H9 (cell line): ENCODE measurements at regions not wholly inside any gene's neighbourhood (a gene's known extent, or its start where the extent isn't known, plus 50 kb on each side); places are given as distances from the start of the nearest gene placed in this dataset.

Experiments
- DNase-seq: peaks from one replicate; pipeline ENCODE4 v3.0.0-alpha.2; 2017
- H2AFZ ChIP-seq: one replicate; pipeline ENCODE4 v1.6.1; 2013; ENCODE audit warnings: mild to moderate bottlenecking, low read length, control low read depth, moderate library complexity
- H2AK5ac ChIP-seq: 2 replicates; pipeline ENCODE4 v1.6.1; 2013; ENCODE audit warnings: low read length, control low read depth, mixed read lengths; ENCODE audit not compliant: insufficient read length
- H2BK120ac ChIP-seq: one replicate; pipeline ENCODE4 v1.6.1; 2013; ENCODE audit warnings: low read depth, mild to moderate bottlenecking, low read length, control low read depth, inconsistent platforms; ENCODE audit not compliant: poor library complexity, severe bottlenecking
- H2BK12ac ChIP-seq: 2 replicates; pipeline ENCODE4 v1.6.1; 2013; ENCODE audit warnings: low read length, control low read depth, mixed read lengths, low read depth; ENCODE audit not compliant: insufficient read length
- H2BK15ac ChIP-seq: 2 replicates; pipeline ENCODE4 v1.6.1; 2013; ENCODE audit warnings: low read depth, low read length, control low read depth
- H2BK20ac ChIP-seq: one replicate; pipeline ENCODE4 v1.6.1; 2013; ENCODE audit warnings: low read depth, mild to moderate bottlenecking, low read length, control low read depth, inconsistent platforms; ENCODE audit not compliant: poor library complexity, severe bottlenecking
- H2BK5ac ChIP-seq: 2 replicates; pipeline ENCODE4 v1.6.1; 2013; ENCODE audit warnings: low read length, control low read depth, mixed read lengths; ENCODE audit not compliant: insufficient read length
- H3K14ac ChIP-seq: 2 replicates; pipeline ENCODE4 v1.6.1; 2013; ENCODE audit warnings: low read length, control low read depth; ENCODE audit not compliant: insufficient read depth
- H3K18ac ChIP-seq: 2 replicates; pipeline ENCODE4 v1.6.1; 2013; ENCODE audit warnings: low read depth, mild to moderate bottlenecking, mixed read lengths, low read length, control low read depth; ENCODE audit not compliant: insufficient read length
- H3K23ac ChIP-seq: 2 replicates; pipeline ENCODE4 v1.6.1; 2013; ENCODE audit warnings: low read length, control low read depth, mixed read lengths, low read depth; ENCODE audit not compliant: insufficient read length
- H3K23me2 ChIP-seq: 2 replicates; pipeline ENCODE4 v1.6.1; 2013; ENCODE audit warnings: low read depth, mild to moderate bottlenecking, mixed read lengths, low read length, control low read depth; ENCODE audit not compliant: insufficient read length, poor library complexity, severe bottlenecking
- H3K27ac ChIP-seq: 2 replicates; pipeline ENCODE4 v1.5.1; 2013; ENCODE audit warnings: low read length, control low read depth, mixed read lengths, low read depth; ENCODE audit not compliant: insufficient read length
- H3K27me3 ChIP-seq: 2 replicates; pipeline ENCODE4 v1.6.1; 2013; ENCODE audit warnings: low read length, control low read depth, inconsistent platforms; ENCODE audit not compliant: insufficient read depth
- H3K4ac ChIP-seq: 2 replicates; pipeline ENCODE4 v1.6.1; 2013; ENCODE audit warnings: low read depth, mild to moderate bottlenecking, control low read depth, inconsistent platforms, low read length, moderate library complexity
- H3K4me1 ChIP-seq: 2 replicates; pipeline ENCODE4 v1.6.1; 2013; ENCODE audit warnings: low read length, control low read depth, inconsistent platforms; ENCODE audit not compliant: insufficient read depth
- H3K4me2 ChIP-seq: 2 replicates; pipeline ENCODE4 v1.6.1; 2013; ENCODE audit warnings: low read length, control low read depth, mixed read lengths; ENCODE audit not compliant: insufficient read length, insufficient read depth
- H3K56ac ChIP-seq: 2 replicates; pipeline ENCODE4 v1.6.1; 2013; ENCODE audit warnings: low read depth, mild to moderate bottlenecking, mixed read lengths, low read length, control low read depth; ENCODE audit not compliant: insufficient read length
- H3K79me1 ChIP-seq: 2 replicates; pipeline ENCODE4 v1.6.1; 2013; ENCODE audit warnings: low read depth, mild to moderate bottlenecking, moderate library complexity, low read length, control low read depth, inconsistent platforms; ENCODE audit not compliant: insufficient read depth, poor library complexity, severe bottlenecking
- H3K79me2 ChIP-seq: 2 replicates; pipeline ENCODE4 v1.6.1; 2013; ENCODE audit warnings: low read length, control low read depth, inconsistent platforms; ENCODE audit not compliant: insufficient read depth
- H3K9ac ChIP-seq: 2 replicates; pipeline ENCODE4 v1.6.1; 2013; ENCODE audit warnings: low read length, control low read depth, mixed read lengths; ENCODE audit not compliant: insufficient read length; ENCODE audit errors: extremely low read depth
- H3K9me3 ChIP-seq: one replicate; pipeline ENCODE4 v1.6.1; 2013; ENCODE audit warnings: low read depth, low read length, inconsistent platforms; ENCODE audit not compliant: control insufficient read depth
- H3T11ph ChIP-seq: one replicate; pipeline ENCODE4 v1.6.1; 2013; ENCODE audit warnings: mild to moderate bottlenecking, low read length, control low read depth, inconsistent platforms
- H4K20me1 ChIP-seq: one replicate; pipeline ENCODE4 v1.6.1; 2013; ENCODE audit not compliant: control insufficient read depth, insufficient read length, insufficient read depth
- H4K5ac ChIP-seq: 2 replicates; pipeline ENCODE4 v1.6.1; 2013; ENCODE audit warnings: low read depth, mild to moderate bottlenecking, mixed read lengths, low read length, control low read depth; ENCODE audit not compliant: insufficient read length
- H4K8ac ChIP-seq: replicated peaks from 2 replicates; pipeline ENCODE4 v1.6.1; 2013; ENCODE audit warnings: low read length, control low read depth, mixed read lengths, low read depth; ENCODE audit not compliant: insufficient read length
- H4K91ac ChIP-seq: 2 replicates; pipeline ENCODE4 v1.6.1; 2013; ENCODE audit warnings: low read depth, mild to moderate bottlenecking, moderate library complexity, mixed read lengths, low read length, control low read depth; ENCODE audit not compliant: insufficient read length
- H3K27ac Mint-ChIP-seq, 3 experiments: 2 replicates in 2 of 3; 3 replicates in 1 of 3; pipeline ENCODE4 v1.8.0; 2020 to 2021; ENCODE audit warnings: mixed read lengths in 3 of 3, mild to moderate bottlenecking in 1 of 3, moderate library complexity in 1 of 3
- H3K27me3 Mint-ChIP-seq: 2 replicates; pipeline ENCODE4 v1.8.0; 2021; ENCODE audit warnings: low read depth, mild to moderate bottlenecking, moderate library complexity, mixed read lengths
- H3K36me3 Mint-ChIP-seq, 3 experiments: 2 replicates in 2 of 3; 3 replicates in 1 of 3; pipeline ENCODE4 v1.8.0; 2020 to 2021; ENCODE audit warnings: low read depth in 3 of 3, mixed read lengths in 3 of 3; ENCODE audit not compliant: insufficient read depth in 1 of 3
- H3K4me1 Mint-ChIP-seq, 2 experiments: 2 replicates each; pipeline ENCODE4 v1.8.0; 2020; ENCODE audit warnings: mixed read lengths in 2 of 2
- H3K4me3 Mint-ChIP-seq, 2 experiments: 2 replicates in 1 of 2; 3 replicates in 1 of 2; pipeline ENCODE4 v1.8.0; 2020 to 2021; ENCODE audit warnings: mild to moderate bottlenecking in 2 of 2, mixed read lengths in 2 of 2, moderate library complexity in 1 of 2
- H3K9me3 Mint-ChIP-seq, 2 experiments: 2 replicates in 1 of 2; 3 replicates in 1 of 2; pipeline ENCODE4 v1.8.0; 2020; ENCODE audit warnings: mild to moderate bottlenecking in 2 of 2, mixed read lengths in 2 of 2, moderate library complexity in 1 of 2
- WGBS: extraction: QIAGEN DNeasy Blood & Tissue Kit; methylation state at CpG from one replicate; pipeline ENCODE4 v1.1.7; 2013; ENCODE audit warnings: missing lambda C conversion rate, low lambda C conversion rate, mixed read lengths; ENCODE audit not compliant: insufficient read length; ENCODE audit errors: extremely low coverage; 5-methylcytosine and 5-hydroxymethylcytosine counted together
- TF ChIP-seq, protein P1 (sequence below): fragments of 200-600 bp; sonication (generic); conservative IDR thresholded peaks from 3 replicates; pipeline ENCODE4 v1.8.0; 2021; ENCODE audit warnings: antibody characterized with exemption, mild to moderate bottlenecking

GRCh38 chr7:145644426-145645134 is 472.0 kb upstream of the CNTNAP2 start:
- H3K9me3 Mint-ChIP-seq, result peaks cover 0 to 5% of the 10 kb centered on the region in 2 experiments; a peak in 3 of 5 replicates
- Histone ChIP-seq H2AK5ac (no peak overlapping the region), H3K4me1 (no peaks in the 10 kb centered on the region; the same call in 1 of the 2 replicates), H3K4ac (no peak overlapping the region), H3K18ac (no peak overlapping the region), H2BK5ac (no peak overlapping the region), H4K91ac (no peak overlapping the region), H3K9ac (no peak overlapping the region), H2BK20ac (no peak overlapping the region), H4K8ac (no peak overlapping the region), H3K27me3 (no peaks in the 10 kb centered on the region), H3K27ac (no peak overlapping the region), H3T11ph (no peak overlapping the region), H3K23me2 (no peaks in the 10 kb centered on the region), H2BK12ac (no peak overlapping the region), H3K79me2 (no peaks in the 10 kb centered on the region), H3K23ac (no peak overlapping the region), H3K14ac (no peak overlapping the region), H2BK15ac (no peak overlapping the region), H3K56ac (no peak overlapping the region), H2BK120ac (no peak overlapping the region), H3K4me2 (no peak overlapping the region), H4K5ac (no peak overlapping the region), H2AFZ (no peak overlapping the region), H3K9me3 (no peaks in the 10 kb centered on the region), H3K79me1 (no peaks in the 10 kb centered on the region), H4K20me1 (no peaks in the 10 kb centered on the region)
- H3K36me3 Mint-ChIP-seq, result peaks cover 0 to 6% (median 0%) of the 10 kb centered on the region in 3 experiments; a peak in 2 of 7 replicates
- no peaks in the 10 kb centered on the region for H3K27me3 Mint-ChIP-seq
- no peak overlapping the region for H3K4me3 Mint-ChIP-seq
- TF ChIP-seq, protein P1, sequence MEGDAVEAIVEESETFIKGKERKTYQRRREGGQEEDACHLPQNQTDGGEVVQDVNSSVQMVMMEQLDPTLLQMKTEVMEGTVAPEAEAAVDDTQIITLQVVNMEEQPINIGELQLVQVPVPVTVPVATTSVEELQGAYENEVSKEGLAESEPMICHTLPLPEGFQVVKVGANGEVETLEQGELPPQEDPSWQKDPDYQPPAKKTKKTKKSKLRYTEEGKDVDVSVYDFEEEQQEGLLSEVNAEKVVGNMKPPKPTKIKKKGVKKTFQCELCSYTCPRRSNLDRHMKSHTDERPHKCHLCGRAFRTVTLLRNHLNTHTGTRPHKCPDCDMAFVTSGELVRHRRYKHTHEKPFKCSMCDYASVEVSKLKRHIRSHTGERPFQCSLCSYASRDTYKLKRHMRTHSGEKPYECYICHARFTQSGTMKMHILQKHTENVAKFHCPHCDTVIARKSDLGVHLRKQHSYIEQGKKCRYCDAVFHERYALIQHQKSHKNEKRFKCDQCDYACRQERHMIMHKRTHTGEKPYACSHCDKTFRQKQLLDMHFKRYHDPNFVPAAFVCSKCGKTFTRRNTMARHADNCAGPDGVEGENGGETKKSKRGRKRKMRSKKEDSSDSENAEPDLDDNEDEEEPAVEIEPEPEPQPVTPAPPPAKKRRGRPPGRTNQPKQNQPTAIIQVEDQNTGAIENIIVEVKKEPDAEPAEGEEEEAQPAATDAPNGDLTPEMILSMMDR, result no peak
- peaks cover 2% of the 10 kb centered on the region in 2 experiments; a peak in 2 of 4 replicates for H3K4me1 Mint-ChIP-seq
- no peak for DNase-seq
- WGBS, result no CpG with 5 or more reads among the region's 9 CpGs
- H3K27ac Mint-ChIP-seq, result no peak overlapping the region
